GM23338 (cell line): ENCODE measurements at regions not wholly inside any gene's neighbourhood (a gene's known extent, or its start where the extent isn't known, plus 50 kb on each side); places are given as distances from the start of the nearest gene placed in this dataset.

Source experiments
- CREB1 ChIP-seq: fragments of 250-450 bp; sonication (Bioruptor Pico); IDR thresholded peaks from 2 replicates; pipeline ENCODE4 v1.5.0; 2020; ENCODE audit warnings: low read depth, mild to moderate bottlenecking, moderate library complexity
- CTCF ChIP-seq, 2 experiments: fragments of 200-600 bp in 1 of 2; sonication (generic) in 1 of 2; conservative IDR thresholded peaks; 2 replicates each; pipeline versions ENCODE4 v1.5.1 to v1.6.1; 2016 to 2017; ENCODE audit warnings: antibody characterized with exemption in 2 of 2, low read depth in 2 of 2, mild to moderate bottlenecking in 2 of 2, moderate library complexity in 1 of 2
- EZH2 ChIP-seq: fragments of 200-600 bp; sonication (generic); IDR thresholded peaks from one replicate; pipeline ENCODE4 v1.8.0; 2017; ENCODE audit warnings: antibody characterized with exemption, mild to moderate bottlenecking, low read depth; ENCODE audit not compliant: unreplicated experiment
- EZH2phosphoT487 ChIP-seq: fragments of 200-600 bp; sonication (generic); IDR thresholded peaks from one replicate; pipeline ENCODE4 v1.8.1; 2018; ENCODE audit warnings: antibody characterized with exemption; ENCODE audit not compliant: unreplicated experiment
- POLR2AphosphoS5 ChIP-seq: IDR thresholded peaks from 2 replicates; pipeline ENCODE4 v1.6.1; 2016; ENCODE audit warnings: antibody characterized with exemption, low read depth
- REST ChIP-seq: IDR thresholded peaks from one replicate; pipeline ENCODE4 v1.6.1; 2018; ENCODE audit warnings: antibody characterized with exemption; ENCODE audit not compliant: unreplicated experiment
- STAT1 ChIP-seq: IDR thresholded peaks from one replicate; pipeline ENCODE4 v1.6.1; 2016; ENCODE audit warnings: antibody characterized with exemption; ENCODE audit not compliant: unreplicated experiment
- TF ChIP-seq, protein P1 (sequence below): IDR thresholded peaks from 2 replicates; pipeline ENCODE4 v1.6.1; 2016; ENCODE audit warnings: antibody characterized with exemption

DNA sequence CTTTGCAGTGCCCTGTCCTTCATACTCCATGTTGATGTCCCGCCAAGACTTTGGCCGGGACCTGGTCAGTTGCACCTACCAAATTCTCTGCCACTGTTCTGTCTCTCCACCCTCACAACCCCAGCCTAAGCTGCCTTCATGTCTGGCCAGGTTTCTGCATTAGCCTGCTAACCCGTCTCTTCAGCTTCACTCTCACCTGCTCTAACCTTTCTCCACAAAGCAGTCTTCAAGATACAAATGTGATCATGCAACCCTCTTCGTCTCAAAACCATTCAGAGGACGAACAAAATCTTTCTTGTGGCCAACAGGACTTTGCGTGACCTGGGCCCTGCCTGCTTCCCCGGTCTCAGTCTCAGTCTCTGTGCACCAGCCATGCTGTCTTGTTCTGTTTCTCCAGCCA, 148.2 kb downstream of the WSCD1 start:
- TF ChIP-seq CTCF (conservative IDR thresholded peaks at IDR 0.05; ENCODE audit: low read depth in 2 of 2) (no peak), REST (no peak), EZH2 (no peak), POLR2AphosphoS5 (no peak), CREB1 (CRISPR knock-in tag) (no peak), EZH2phosphoT487 (no peak), STAT1 (no peak)
- TF ChIP-seq, protein P1, sequence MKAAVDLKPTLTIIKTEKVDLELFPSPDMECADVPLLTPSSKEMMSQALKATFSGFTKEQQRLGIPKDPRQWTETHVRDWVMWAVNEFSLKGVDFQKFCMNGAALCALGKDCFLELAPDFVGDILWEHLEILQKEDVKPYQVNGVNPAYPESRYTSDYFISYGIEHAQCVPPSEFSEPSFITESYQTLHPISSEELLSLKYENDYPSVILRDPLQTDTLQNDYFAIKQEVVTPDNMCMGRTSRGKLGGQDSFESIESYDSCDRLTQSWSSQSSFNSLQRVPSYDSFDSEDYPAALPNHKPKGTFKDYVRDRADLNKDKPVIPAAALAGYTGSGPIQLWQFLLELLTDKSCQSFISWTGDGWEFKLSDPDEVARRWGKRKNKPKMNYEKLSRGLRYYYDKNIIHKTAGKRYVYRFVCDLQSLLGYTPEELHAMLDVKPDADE = no peak
